GM19372 (cell line): ENCODE measurements at regions not wholly inside any gene's neighbourhood (a gene's known extent, or its start where the extent isn't known, plus 50 kb on each side); places are given as distances from the start of the nearest gene placed in this dataset.

Source experiments
- ATAC-seq: cut with Tn5 transposase; IDR thresholded peaks from one replicate; pipeline ENCODE4 v1.9.1; 2021; ENCODE audit warnings: mild to moderate bottlenecking, low read depth, moderate library complexity; ENCODE audit not compliant: unreplicated experiment

- ATAC-seq: no peak
These were observed 1585.5 kb upstream of the LRRTM3 start for GRCh38 chr10:65340340-65340739.

DNA sequence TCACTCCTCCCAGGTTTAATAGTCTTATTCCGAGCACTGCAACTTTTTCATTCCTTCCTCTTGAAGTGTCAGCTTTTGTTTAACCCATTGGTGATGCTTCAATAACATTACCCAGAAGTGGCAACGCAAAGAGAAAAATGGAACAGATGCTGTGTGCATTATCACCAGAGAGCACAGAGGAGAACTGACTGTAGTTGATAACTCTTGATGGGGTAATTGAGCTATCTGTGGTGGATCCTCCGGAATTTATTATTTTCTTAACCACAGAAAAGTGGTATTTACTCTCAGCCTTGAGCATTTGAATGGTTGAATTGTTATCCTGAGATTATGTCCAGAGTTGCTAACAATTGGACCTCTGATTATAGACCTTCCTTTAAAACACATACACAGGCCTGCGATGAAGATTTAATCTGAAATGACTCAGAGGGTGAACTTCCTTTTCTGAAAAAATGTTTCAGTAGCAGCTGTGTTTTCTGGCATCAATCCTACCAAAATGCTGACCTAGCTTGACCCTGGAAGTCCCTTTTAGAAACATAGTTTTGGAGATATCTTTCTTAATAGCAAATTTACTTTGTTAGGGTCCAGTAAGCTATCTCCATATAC is 1584.4 kb upstream of the LRRTM3 start:
- ATAC-seq: no peak

GRCh38 chr10:65342245-65342644 is 1583.6 kb upstream of the LRRTM3 start:
- no peak for ATAC-seq

DNA sequence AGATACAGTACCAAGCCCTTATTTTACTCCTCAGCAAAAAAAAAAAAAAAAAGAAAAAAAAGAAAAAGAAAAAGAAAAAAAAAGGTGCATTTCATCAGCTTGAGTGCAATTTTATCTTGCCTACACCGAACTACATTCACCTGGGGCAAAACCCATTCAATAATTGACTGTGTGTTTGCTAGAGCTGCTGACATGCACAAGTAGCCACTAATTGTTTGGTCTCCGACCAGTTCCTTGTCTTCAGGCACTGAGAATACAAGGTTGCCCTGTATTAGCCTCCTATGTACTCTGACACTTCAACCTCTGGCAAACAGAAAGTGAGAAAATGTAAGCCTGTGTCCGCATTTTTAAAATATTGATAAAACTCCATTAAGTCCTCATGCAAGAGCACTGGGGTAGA is 1579.4 kb upstream of the LRRTM3 start:
- ATAC-seq: no peak

DNA sequence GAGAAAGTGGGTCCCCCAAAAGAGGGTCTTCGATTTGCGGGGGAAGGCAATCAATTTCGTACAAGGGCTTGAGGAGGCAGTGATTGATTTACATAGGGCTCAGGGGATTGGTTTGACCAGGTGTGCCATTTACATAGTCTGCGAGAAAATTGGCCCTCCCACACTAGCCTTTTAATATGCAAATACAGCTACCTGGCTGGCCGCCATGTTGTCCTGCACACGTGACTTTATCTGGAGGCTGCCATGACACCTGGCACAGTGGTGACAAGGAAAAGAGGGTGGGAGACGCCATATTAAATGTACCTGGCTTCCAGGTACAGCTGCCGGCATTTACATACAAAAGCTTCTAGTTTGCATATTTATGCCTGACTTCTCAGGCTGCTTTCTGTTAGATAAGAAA is 1577.2 kb upstream of the LRRTM3 start:
- no peak for ATAC-seq

- ATAC-seq: no peak
These were observed 1575.2 kb upstream of the LRRTM3 start for GRCh38 chr10:65350611-65351010.

DNA sequence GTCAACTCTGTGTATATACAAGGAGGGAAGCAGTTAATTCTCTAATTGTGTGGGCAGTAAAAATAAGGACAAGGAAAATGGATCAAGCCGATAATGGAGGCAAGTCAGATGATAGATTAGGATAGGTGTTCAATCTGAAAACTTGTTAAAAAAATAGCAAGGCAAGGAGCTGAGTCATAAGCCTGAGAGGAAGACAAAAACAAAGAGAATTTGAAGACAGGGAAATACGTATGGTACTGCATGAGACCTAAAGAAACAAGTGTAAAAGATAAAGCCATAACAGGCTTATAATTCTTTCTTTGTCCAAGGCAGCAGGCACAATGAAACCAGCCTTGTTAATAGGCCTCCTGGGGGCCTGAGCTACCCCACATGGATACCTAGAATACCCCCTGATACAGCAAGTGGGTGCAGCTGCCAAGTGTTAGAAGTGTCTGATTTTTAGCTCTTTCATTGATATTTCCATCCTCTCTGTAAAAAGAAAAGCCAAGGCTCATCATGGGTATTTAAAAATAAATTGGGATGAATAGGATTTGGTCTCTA is 1570.6 kb upstream of the LRRTM3 start:
- ATAC-seq: no peak

DNA sequence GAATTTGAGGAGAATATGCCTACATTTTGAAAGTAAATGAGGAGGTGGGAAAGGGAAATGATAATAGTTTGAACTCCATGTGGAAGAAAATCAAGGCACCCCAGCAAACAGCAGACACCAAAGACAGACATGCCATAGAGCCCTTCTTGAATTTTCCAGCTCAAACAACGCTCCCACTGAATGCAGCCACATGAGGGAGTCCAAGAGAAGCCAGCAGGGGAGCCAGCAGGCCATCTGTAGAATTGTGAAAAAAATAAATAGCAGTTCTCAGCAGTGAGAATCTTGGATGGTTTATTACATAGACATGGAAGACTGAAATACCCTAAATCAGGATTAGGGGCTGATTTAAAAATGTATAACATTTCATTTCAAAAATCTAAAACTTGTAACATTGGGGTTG is 1567.3 kb upstream of the LRRTM3 start:
- no peak for ATAC-seq

- ATAC-seq: no peak
These were observed 1565.3 kb upstream of the LRRTM3 start for GRCh38 chr10:65360497-65360896.

- no peak for ATAC-seq
These were observed 1560.0 kb upstream of the LRRTM3 start for GRCh38 chr10:65365878-65366277.

- no peak for ATAC-seq
These were observed 1558.1 kb upstream of the LRRTM3 start for GRCh38 chr10:65367706-65368105.

GRCh38 chr10:65375528-65375927 is 1550.3 kb upstream of the LRRTM3 start:
- no peak for ATAC-seq

DNA sequence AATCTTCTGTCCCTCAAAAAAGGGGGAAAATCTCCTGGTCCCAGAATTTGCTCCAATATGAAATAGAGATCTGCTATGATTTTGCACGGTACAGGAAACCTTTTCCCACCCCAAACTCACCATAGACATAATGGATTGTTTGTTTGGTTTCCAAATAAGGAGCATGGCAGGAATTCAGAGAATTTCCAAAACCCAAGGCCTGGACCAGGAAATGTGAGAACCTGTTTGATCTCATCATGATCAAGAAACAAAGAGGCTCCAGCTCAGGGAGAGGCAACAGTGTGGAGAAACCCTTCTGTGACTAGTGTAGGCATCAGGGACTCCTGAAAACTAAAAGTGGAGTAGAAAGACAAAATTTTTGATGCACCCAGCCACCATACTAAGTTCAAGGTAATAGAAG is 1548.1 kb upstream of the LRRTM3 start:
- ATAC-seq: no peak

GRCh38 chr10:65394502-65395297 is 1531.1 kb upstream of the LRRTM3 start:
- no peak for ATAC-seq

DNA sequence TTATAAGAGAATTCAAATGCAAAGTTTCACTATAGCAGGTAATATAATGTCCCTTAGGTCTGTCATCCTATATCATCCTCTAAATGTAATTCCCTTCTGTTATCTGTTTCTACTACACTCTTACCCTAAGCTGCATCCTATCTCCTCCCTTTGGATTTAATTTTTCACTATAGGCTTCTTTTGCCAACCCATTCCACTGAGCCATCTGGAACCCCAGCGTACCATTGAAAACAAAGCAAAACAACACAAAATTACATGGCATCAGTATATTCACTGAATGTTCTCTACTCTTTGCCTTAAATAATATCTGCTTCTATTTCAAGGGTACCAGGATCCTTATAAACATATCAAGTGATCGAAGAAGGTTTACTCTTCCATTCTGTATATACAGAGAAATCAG is 1530.2 kb upstream of the LRRTM3 start:
- no peak for ATAC-seq

DNA sequence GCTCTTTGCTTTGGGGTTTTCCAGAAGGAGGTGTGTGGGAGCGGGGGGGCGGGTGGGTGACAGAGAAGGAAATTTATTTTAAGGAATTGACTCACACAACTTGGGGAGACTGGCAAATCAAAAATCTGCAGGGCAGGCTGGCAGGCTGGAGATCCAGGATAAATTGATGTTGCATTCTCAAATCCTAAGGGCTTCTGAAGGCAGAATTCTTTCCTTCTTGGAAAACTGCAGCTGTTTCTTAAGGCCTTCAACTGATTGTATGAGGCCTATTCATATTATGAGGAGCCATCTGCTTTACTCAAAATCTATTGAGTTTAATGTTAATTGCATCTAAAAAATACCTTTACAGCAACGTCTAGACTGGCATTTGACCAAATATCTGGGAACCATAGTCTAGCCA is 1528.8 kb upstream of the LRRTM3 start:
- no peak for ATAC-seq

GRCh38 chr10:65408401-65408800 is 1517.4 kb upstream of the LRRTM3 start:
- ATAC-seq: no peak

- ATAC-seq: no peak
These were observed 1512.8 kb upstream of the LRRTM3 start for GRCh38 chr10:65413001-65413400.

GRCh38 chr10:65415318-65415717 is 1510.5 kb upstream of the LRRTM3 start:
- no peak for ATAC-seq

DNA sequence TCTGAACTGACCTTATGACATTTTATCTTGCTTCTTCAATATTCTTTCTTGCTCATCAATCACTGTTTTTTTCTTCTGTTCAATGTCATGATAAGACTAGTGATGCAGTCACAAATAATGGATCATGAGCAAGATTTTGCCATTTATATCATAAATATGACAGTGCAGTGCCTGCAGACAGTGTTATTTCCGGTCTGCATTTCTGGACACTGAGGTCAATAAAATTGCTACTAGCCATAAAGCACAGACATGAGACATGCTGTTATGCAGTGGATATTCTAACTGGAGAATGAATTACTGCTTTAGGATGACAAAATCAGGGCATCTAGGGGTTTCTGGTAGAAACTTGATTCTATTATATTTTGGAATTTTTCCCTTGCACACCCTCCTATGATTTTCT is 1509.7 kb upstream of the LRRTM3 start:
- ATAC-seq: no peak

DNA sequence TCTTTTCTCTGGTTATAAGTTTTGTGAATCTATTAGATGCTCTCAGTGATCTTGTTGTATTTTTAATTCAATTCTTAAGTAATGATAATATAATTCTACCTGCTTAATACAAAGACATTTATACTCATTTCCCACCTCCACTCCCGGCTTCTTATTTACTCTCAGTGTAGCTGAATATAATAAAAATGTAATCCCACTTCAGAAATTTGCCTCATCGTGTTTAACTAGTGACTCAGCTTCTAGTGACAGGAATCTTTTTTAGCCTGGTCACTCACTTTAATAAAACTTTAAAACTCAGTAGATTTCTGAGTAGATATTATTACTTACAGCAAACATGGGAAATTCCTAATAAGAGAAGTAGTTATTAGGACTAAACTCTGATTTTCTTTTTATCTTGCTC is 1506.2 kb upstream of the LRRTM3 start:
- no peak for ATAC-seq

GRCh38 chr10:65423043-65423442 is 1502.8 kb upstream of the LRRTM3 start:
- no peak for ATAC-seq
